ENCODE measurements at regions not wholly inside any gene's neighbourhood (a gene's known extent, or its start where the extent isn't known, plus 50 kb on each side); places are given as distances from the start of the nearest gene placed in this dataset.

DNA sequence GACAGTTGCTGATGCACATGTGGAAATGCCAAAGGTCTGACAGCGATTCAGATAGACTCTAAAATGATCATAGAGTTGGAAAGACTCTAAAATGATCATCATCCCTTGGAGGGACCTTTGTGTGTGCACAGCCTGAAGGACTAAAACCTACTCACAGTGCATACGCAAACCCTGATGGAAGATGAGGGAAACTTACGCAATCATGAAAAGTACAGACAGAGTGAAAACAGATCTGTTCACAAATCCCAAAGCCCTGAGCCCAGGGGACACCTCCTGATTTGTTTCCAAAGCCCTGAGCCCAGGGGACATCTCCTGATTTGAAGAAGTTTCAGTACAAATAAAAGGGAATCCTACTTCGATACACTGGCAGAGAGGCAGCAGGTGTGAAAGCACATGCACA is 79.3 kb upstream of the PROX1 start:
- TF ChIP-seq EZH2phosphoT487 (IDR thresholded peaks at IDR 0.05; ENCODE audit: borderline replicate concordance, low read depth, low read length), result no peak
- TF ChIP-seq CTCF (conservative IDR thresholded peaks at IDR 0.05; ENCODE audit: low read length), result no peak
- Histone ChIP-seq H3K9me2 (ENCODE audit: insufficient read depth, low read length) (no peaks in the 10 kb centered on the region), H3K4me2 (ENCODE audit: low read length) (no peak overlapping the region), H2AFZ (ENCODE audit: low read length) (no peak overlapping the region), H4K20me1 (ENCODE audit: insufficient read depth, low read length) (no peaks in the 10 kb centered on the region), H3K36me3 (ENCODE audit: insufficient read depth, low read length) (no peaks in the 10 kb centered on the region), H3K9me3 (ENCODE audit: low read length) (no peaks in the 10 kb centered on the region), H3K79me2 (ENCODE audit: insufficient read depth, low read depth, low read length) (no peaks in the 10 kb centered on the region), H3K4me3 (ENCODE audit: low read depth, low read length, poor library complexity, severe bottlenecking) (no peak overlapping the region), H3K4me1 (ENCODE audit: insufficient read depth, low read length, poor library complexity, severe bottlenecking) (no peaks in the 10 kb centered on the region), H3K27ac (ENCODE audit: low read depth, low read length, poor library complexity, severe bottlenecking) (no peak overlapping the region)
- DNase-seq (ENCODE audit: low spot score), result no peak
- ChIA-PET POLR2A (no interaction called here), CTCF (ENCODE audit: unreplicated experiment) (no interaction called here)
- BruUV-seq (replicated peaks), result no TSS peak
- intact Hi-C loops (cut with micrococcal nuclease; ENCODE audit: unreplicated experiment), result no loop called here

GRCh38 chr1:213914392-213914791 is 73.4 kb upstream of the PROX1 start:
- Histone ChIP-seq H4K20me1 (ENCODE audit: insufficient read depth, low read length) (no peaks in the 10 kb centered on the region), H3K4me3 (ENCODE audit: low read depth, low read length, poor library complexity, severe bottlenecking) (no peak overlapping the region), H3K36me3 (ENCODE audit: insufficient read depth, low read length) (no peaks in the 10 kb centered on the region), H3K4me1 (ENCODE audit: insufficient read depth, low read length, poor library complexity, severe bottlenecking) (no peaks in the 10 kb centered on the region), H3K9me2 (ENCODE audit: insufficient read depth, low read length) (no peaks in the 10 kb centered on the region), H3K9me3 (ENCODE audit: low read length) (no peaks in the 10 kb centered on the region), H2AFZ (ENCODE audit: low read length) (no peak overlapping the region), H3K79me2 (ENCODE audit: insufficient read depth, low read depth, low read length) (no peaks in the 10 kb centered on the region), H3K27ac (ENCODE audit: low read depth, low read length, poor library complexity, severe bottlenecking) (no peak overlapping the region), H3K4me2 (ENCODE audit: low read length) (no peak overlapping the region)
- ChIA-PET POLR2A (no interaction called here), CTCF (ENCODE audit: unreplicated experiment) (no interaction called here)
- TF ChIP-seq EZH2phosphoT487 (IDR thresholded peaks at IDR 0.05; ENCODE audit: borderline replicate concordance, low read depth, low read length) (no peak), CTCF (conservative IDR thresholded peaks at IDR 0.05; ENCODE audit: low read length) (no peak)
- intact Hi-C loops (cut with micrococcal nuclease; ENCODE audit: unreplicated experiment), result no loop called here
- no peak for DNase-seq (ENCODE audit: low spot score)
- BruUV-seq (replicated peaks), result no TSS peak

GRCh38 chr1:213921311-213921710 is 66.5 kb upstream of the PROX1 start:
- Histone ChIP-seq H3K4me2 (ENCODE audit: low read length) (no peak overlapping the region), H3K27ac (ENCODE audit: low read depth, low read length, poor library complexity, severe bottlenecking) (no peak overlapping the region), H4K20me1 (ENCODE audit: insufficient read depth, low read length) (no peaks in the 10 kb centered on the region), H2AFZ (ENCODE audit: low read length) (no peak overlapping the region), H3K79me2 (ENCODE audit: insufficient read depth, low read depth, low read length) (no peaks in the 10 kb centered on the region), H3K4me1 (ENCODE audit: insufficient read depth, low read length, poor library complexity, severe bottlenecking) (no peaks in the 10 kb centered on the region), H3K4me3 (ENCODE audit: low read depth, low read length, poor library complexity, severe bottlenecking) (no peak overlapping the region), H3K9me3 (ENCODE audit: low read length) (no peaks in the 10 kb centered on the region), H3K9me2 (ENCODE audit: insufficient read depth, low read length) (no peaks in the 10 kb centered on the region), H3K36me3 (ENCODE audit: insufficient read depth, low read length) (no peaks in the 10 kb centered on the region)
- intact Hi-C loops (cut with micrococcal nuclease; ENCODE audit: unreplicated experiment), result no loop called here
- DNase-seq (ENCODE audit: low spot score), result no peak
- POLR2A ChIA-PET, result no interaction called here
- BruUV-seq (replicated peaks), result no TSS peak
- CTCF ChIA-PET (ENCODE audit: unreplicated experiment), result no interaction called here
- TF ChIP-seq CTCF (conservative IDR thresholded peaks at IDR 0.05; ENCODE audit: low read length), result no peak
